OCI-LY7 (cell line): ENCODE measurements at regions not wholly inside any gene's neighbourhood (a gene's known extent, or its start where the extent isn't known, plus 50 kb on each side); places are given as distances from the start of the nearest gene placed in this dataset.

Experiments used
- BruUV-seq: library from RNA; stranded (reverse); fragments of 400-500 nt; replicated peaks from 2 replicates; lab custom pipeline; 2021; lab: Mats Ljungman, UMichigan
- CTCF ChIA-PET: fragments of 300-600 bp; sonication (Branson Sonifier 250); formaldehyde crosslinking; loops from one replicate; lab custom pipeline; 2022; ENCODE audit warnings: antibody characterized with exemption; ENCODE audit not compliant: unreplicated experiment; lab: Charles Lee
- POLR2A ChIA-PET: fragments of 300-600 bp; sonication (Branson Sonifier 250); formaldehyde crosslinking; loops from one replicate; lab custom pipeline; 2022; ENCODE audit warnings: antibody characterized with exemption; lab: Charles Lee
- DNase-seq: peaks from one replicate; pipeline ENCODE4 v3.0.0-alpha.2; 2015; ENCODE audit warnings: low spot score
- H2AFZ ChIP-seq: fragments of 200-600 bp; sonication (generic), shearing (Covaris generic); 2 replicates; pipeline ENCODE4 v1.6.1; 2014; ENCODE audit warnings: mild to moderate bottlenecking, antibody characterized with exemption, low read length, moderate library complexity
- H3K27ac ChIP-seq: fragments of 200-600 bp; sonication (generic); 2 replicates; pipeline ENCODE4 v1.5.1; 2014; ENCODE audit warnings: mixed run types, low read depth, mild to moderate bottlenecking, moderate library complexity, low read length, inconsistent platforms; ENCODE audit not compliant: poor library complexity, severe bottlenecking
- H3K36me3 ChIP-seq: fragments of 200-600 bp; sonication (generic); 2 replicates; pipeline ENCODE4 v1.6.1; 2014; ENCODE audit warnings: mild to moderate bottlenecking, antibody characterized with exemption, low read length, moderate library complexity, mixed read lengths; ENCODE audit not compliant: insufficient read depth
- H3K4me1 ChIP-seq: fragments of 200-600 bp; sonication (generic); 2 replicates; pipeline ENCODE4 v1.5.1; 2014; ENCODE audit warnings: mild to moderate bottlenecking, low read length; ENCODE audit not compliant: insufficient read depth, poor library complexity, severe bottlenecking
- H3K4me2 ChIP-seq: fragments of 200-600 bp; sonication (generic); 2 replicates; pipeline ENCODE4 v1.6.1; 2014; ENCODE audit warnings: mild to moderate bottlenecking, low read length
- H3K4me3 ChIP-seq: fragments of 200-600 bp; sonication (generic); 2 replicates; pipeline ENCODE4 v1.5.1; 2014; ENCODE audit warnings: mild to moderate bottlenecking, low read depth, low read length; ENCODE audit not compliant: poor library complexity, severe bottlenecking
- H3K79me2 ChIP-seq: fragments of 200-600 bp; sonication (generic); 2 replicates; pipeline ENCODE4 v1.6.1; 2016; ENCODE audit warnings: low read depth, mild to moderate bottlenecking, low read length, moderate library complexity, mixed read lengths; ENCODE audit not compliant: insufficient read depth
- H3K9me2 ChIP-seq: fragments of 200-600 bp; sonication (generic); 2 replicates; pipeline ENCODE4 v1.6.1; 2016; ENCODE audit warnings: mild to moderate bottlenecking, low read length, mixed read lengths; ENCODE audit not compliant: insufficient read depth
- H3K9me3 ChIP-seq: fragments of 200-600 bp; sonication (generic); 2 replicates; pipeline ENCODE4 v1.6.1; 2014; ENCODE audit warnings: mild to moderate bottlenecking, mixed run types, low read length, mixed read lengths
- H4K20me1 ChIP-seq: fragments of 200-600 bp; sonication (generic); 2 replicates; pipeline ENCODE4 v1.6.1; 2014; ENCODE audit warnings: mild to moderate bottlenecking, antibody characterized with exemption, low read length, moderate library complexity, mixed read lengths; ENCODE audit not compliant: insufficient read depth
- CTCF ChIP-seq: fragments of 200-600 bp; sonication (generic); conservative IDR thresholded peaks from 2 replicates; pipeline ENCODE4 v1.5.1; 2014; ENCODE audit warnings: mild to moderate bottlenecking, antibody characterized with exemption, low read length, moderate library complexity, mixed read lengths
- EZH2phosphoT487 ChIP-seq: fragments of 200-600 bp; sonication (generic); IDR thresholded peaks from 2 replicates; pipeline ENCODE4 v1.6.1; 2018; ENCODE audit warnings: low read depth, borderline replicate concordance, mild to moderate bottlenecking, mixed run types, antibody characterized with exemption, low read length, moderate library complexity, mixed read lengths
- intact Hi-C: fragments of 100-400 bp; cut with micrococcal nuclease; formaldehyde crosslinking; loops from one replicate; pipeline ENCODE4 v1.10.0; 2022; ENCODE audit not compliant: unreplicated experiment

GRCh38 chr2:121001641-121002040 is 266.0 kb downstream of the GLI2 start:
- Histone ChIP-seq H2AFZ (no peak overlapping the region), H3K27ac (no peak overlapping the region), H4K20me1 (no peaks in the 10 kb centered on the region), H3K79me2 (no peaks in the 10 kb centered on the region), H3K9me3 (no peaks in the 10 kb centered on the region), H3K4me2 (no peak overlapping the region), H3K9me2 (no peaks in the 10 kb centered on the region), H3K4me1 (no peaks in the 10 kb centered on the region), H3K36me3 (no peaks in the 10 kb centered on the region), H3K4me3 (no peak overlapping the region)
- CTCF ChIA-PET = interaction anchor here (0.6 kb wide), 1 partner anchor 36 kb away, joined by 3 read pairs; no protein-coding TSS in a partner anchor
- DNase-seq = no peak
- POLR2A ChIA-PET = no interaction called here
- no peak for TF ChIP-seq CTCF
- TF ChIP-seq EZH2phosphoT487 = no peak
- no TSS peak for BruUV-seq
- intact Hi-C loops = no loop called here

DNA sequence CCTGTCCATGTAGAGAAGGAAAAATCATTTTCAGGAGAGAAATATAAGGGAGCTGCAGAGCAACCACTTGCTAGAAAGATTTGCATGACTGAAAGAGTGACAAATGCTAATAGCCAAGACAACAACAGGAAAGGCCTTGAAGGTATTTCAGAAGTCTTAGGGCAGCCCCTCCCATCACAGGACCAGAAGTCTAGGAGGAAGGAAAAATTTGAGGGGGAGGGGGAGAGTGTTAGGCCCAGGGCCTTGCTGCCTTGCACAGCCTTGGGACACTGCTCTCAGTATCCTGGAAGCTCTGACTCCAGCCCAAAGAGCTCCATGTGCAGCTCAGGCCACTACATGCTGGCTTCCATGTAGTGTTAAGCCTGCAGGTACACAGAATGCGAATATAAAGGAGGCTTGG is 266.9 kb downstream of the GLI2 start:
- TF ChIP-seq CTCF = no peak
- TF ChIP-seq EZH2phosphoT487 = no peak
- no peak overlapping the region for H2AFZ ChIP-seq
- H3K4me2 ChIP-seq = no peak overlapping the region
- H3K36me3 ChIP-seq = no peaks in the 10 kb centered on the region
- H4K20me1 ChIP-seq = no peaks in the 10 kb centered on the region
- no peak for DNase-seq
- H3K27ac ChIP-seq = no peak overlapping the region
- no peaks in the 10 kb centered on the region for H3K79me2 ChIP-seq
- H3K4me1 ChIP-seq = no peaks in the 10 kb centered on the region
- intact Hi-C loops = no loop called here
- no TSS peak for BruUV-seq
- no peaks in the 10 kb centered on the region for H3K9me2 ChIP-seq
- H3K9me3 ChIP-seq = no peaks in the 10 kb centered on the region
- no peak overlapping the region for H3K4me3 ChIP-seq
- ChIA-PET CTCF (no interaction called here), POLR2A (no interaction called here)

- Histone ChIP-seq H3K27ac (no peak overlapping the region), H3K9me3 (no peaks in the 10 kb centered on the region), H3K9me2 (no peaks in the 10 kb centered on the region), H2AFZ (no peak overlapping the region), H4K20me1 (no peaks in the 10 kb centered on the region), H3K36me3 (no peaks in the 10 kb centered on the region), H3K79me2 (no peaks in the 10 kb centered on the region), H3K4me3 (no peak overlapping the region), H3K4me1 (no peaks in the 10 kb centered on the region), H3K4me2 (no peak overlapping the region)
- intact Hi-C loops = no loop called here
- BruUV-seq = no TSS peak
- DNase-seq = no peak
- ChIA-PET CTCF (no interaction called here), POLR2A (no interaction called here)
- no peak for TF ChIP-seq CTCF
- TF ChIP-seq EZH2phosphoT487 = no peak
Measured at GRCh38 chr2:121003391-121003790, 267.7 kb downstream of the GLI2 start.
